ENCODE measurements at regions not wholly inside any gene's neighbourhood (a gene's known extent, or its start where the extent isn't known, plus 50 kb on each side); places are given as distances from the start of the nearest gene placed in this dataset.

GRCh38 chr4:187069398-187069797 lies 345.7 kb upstream of the FAT1 start:
- TF ChIP-seq CTCF (IDR thresholded peaks at IDR 0.05) (no peak), POLR2A (IDR thresholded peaks at IDR 0.05) (no peak)
